Activated CD4-positive, alpha-beta T cell treated with anti-CD3 and anti-CD28 coated beads, Interleukin-2, amount 10 ng/mL, durations not matched to agents 7 days and 5 days (primary cell): ENCODE measurements at regions not wholly inside any gene's neighbourhood (a gene's known extent, or its start where the extent isn't known, plus 50 kb on each side); places are given as distances from the start of the nearest gene placed in this dataset.

Source experiments
- CTCF ChIA-PET: fragments of 350-600 bp; sonication (Branson Sonifier 250); formaldehyde crosslinking; loops from one replicate; lab custom pipeline; 2021; ENCODE audit warnings: antibody characterized with exemption; lab: Charles Lee
- POLR2A ChIA-PET: fragments of 350-600 bp; sonication (Branson Sonifier 250); formaldehyde crosslinking; loops from one replicate; lab custom pipeline; 2021; ENCODE audit warnings: antibody characterized with exemption; lab: Charles Lee
- DNase-seq: peaks from one replicate; pipeline ENCODE4 v3.0.0-alpha.2; 2020
- H3K27ac Mint-ChIP-seq: one replicate; pipeline ENCODE4 v1.8.0; 2021; ENCODE audit warnings: mild to moderate bottlenecking, moderate library complexity, mixed read lengths
- H3K27me3 Mint-ChIP-seq: one replicate; pipeline ENCODE4 v1.8.0; 2021; ENCODE audit warnings: mixed read lengths
- H3K36me3 Mint-ChIP-seq: one replicate; pipeline ENCODE4 v1.8.0; 2021; ENCODE audit warnings: low read depth, mixed read lengths
- H3K4me1 Mint-ChIP-seq: one replicate; pipeline ENCODE4 v1.8.0; 2021; ENCODE audit warnings: mixed read lengths
- H3K4me3 Mint-ChIP-seq: one replicate; pipeline ENCODE4 v1.8.0; 2021; ENCODE audit warnings: mild to moderate bottlenecking, moderate library complexity, mixed read lengths
- H3K9me3 Mint-ChIP-seq: one replicate; pipeline ENCODE4 v1.8.0; 2021; ENCODE audit warnings: mixed read lengths

DNA sequence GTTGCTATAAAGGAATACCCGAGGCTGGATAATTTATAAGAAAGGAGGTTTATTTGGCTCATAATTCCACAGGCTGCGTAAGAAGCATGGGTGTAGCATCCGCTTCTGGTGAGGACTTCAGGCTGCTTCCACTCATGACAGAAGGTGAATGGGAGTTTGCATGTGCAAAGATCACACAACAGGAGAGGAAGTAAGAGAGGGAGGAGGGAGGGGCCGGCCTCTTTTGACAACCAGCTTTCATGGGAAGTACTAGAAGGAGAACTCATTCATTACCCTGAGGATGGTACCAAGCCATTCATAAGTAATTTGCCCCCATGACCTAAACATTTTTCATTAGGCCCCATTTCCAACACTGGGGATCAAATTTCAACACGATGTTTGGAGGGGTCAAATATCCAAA is 386.8 kb upstream of the NETO1 start:
- no peak overlapping the region for H3K4me3 Mint-ChIP-seq
- H3K36me3 Mint-ChIP-seq, result no peaks in the 10 kb centered on the region
- no peaks in the 10 kb centered on the region for H3K9me3 Mint-ChIP-seq
- no peak for DNase-seq
- no peaks in the 10 kb centered on the region for H3K4me1 Mint-ChIP-seq
- H3K27ac Mint-ChIP-seq, result no peak overlapping the region
- POLR2A ChIA-PET, result no interaction called here
- CTCF ChIA-PET, result no interaction called here
- H3K27me3 Mint-ChIP-seq, result no peaks in the 10 kb centered on the region

DNA sequence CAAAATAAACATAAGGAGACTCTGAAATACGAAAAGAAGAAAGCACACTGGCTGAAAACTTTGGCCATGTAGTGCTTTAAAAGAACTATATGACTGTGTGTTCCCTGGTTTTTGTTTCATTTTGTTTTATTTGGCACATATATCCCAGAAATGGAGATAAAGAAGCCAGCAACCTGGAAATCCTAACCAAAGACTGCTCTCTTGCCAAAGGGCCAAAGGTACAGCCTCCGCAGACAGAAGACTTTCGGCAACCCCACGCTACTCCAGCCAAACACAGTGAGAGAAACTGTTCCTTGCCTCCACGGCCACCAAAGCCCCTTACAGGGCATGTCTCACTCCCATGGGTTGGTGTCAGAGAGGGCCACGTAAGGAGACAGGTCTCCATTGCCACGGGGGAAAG is 381.2 kb upstream of the NETO1 start:
- no peaks in the 10 kb centered on the region for H3K9me3 Mint-ChIP-seq
- no peaks in the 10 kb centered on the region for H3K4me1 Mint-ChIP-seq
- H3K36me3 Mint-ChIP-seq, result no peaks in the 10 kb centered on the region
- no peaks in the 10 kb centered on the region for H3K27me3 Mint-ChIP-seq
- ChIA-PET CTCF (no interaction called here), POLR2A (no interaction called here)
- H3K4me3 Mint-ChIP-seq, result no peak overlapping the region
- no peak for DNase-seq
- H3K27ac Mint-ChIP-seq, result no peak overlapping the region

DNA sequence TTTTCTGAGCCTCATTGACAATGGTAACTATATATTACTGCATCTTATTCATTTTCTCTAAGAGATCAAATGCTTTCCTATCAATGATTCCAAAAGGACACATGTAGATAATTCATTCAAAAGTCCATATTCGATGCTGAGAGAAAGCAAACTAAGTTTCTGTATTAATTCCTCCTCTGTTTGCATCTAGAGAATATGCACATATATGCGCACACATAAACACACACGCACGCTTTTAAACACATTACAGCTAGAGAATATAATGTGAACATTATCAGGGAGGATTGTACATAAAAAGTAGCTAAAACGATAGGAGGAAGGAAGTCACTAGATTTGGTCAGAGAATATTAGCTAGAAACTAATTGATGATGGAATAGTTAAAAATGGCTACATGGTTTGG is 379.0 kb upstream of the NETO1 start:
- DNase-seq, result no peak
- H3K4me3 Mint-ChIP-seq, result no peak overlapping the region
- ChIA-PET CTCF (no interaction called here), POLR2A (no interaction called here)
- H3K27ac Mint-ChIP-seq, result no peak overlapping the region
- no peaks in the 10 kb centered on the region for H3K9me3 Mint-ChIP-seq
- no peaks in the 10 kb centered on the region for H3K4me1 Mint-ChIP-seq
- no peaks in the 10 kb centered on the region for H3K36me3 Mint-ChIP-seq
- H3K27me3 Mint-ChIP-seq, result no peaks in the 10 kb centered on the region

DNA sequence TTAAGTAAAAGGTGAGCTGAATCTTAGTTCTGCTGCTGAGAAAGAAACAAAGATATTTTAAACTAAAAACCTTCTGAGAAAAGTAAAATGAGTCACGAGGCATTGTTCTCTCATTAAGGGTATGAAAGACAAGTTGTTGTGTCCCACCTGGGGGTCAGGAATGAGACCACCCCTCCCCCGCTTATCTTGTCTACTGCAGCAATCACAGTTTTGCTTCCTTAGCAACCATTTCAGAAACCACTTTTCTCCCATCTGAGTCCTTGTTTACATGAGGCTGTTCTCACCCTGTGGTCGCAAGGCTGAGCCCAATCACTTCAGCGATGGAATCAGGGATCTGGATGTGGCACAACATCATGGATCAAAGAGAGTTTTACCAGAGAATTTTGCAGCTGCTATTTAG is 377.6 kb upstream of the NETO1 start:
- Mint-ChIP-seq H3K9me3 (peaks cover 2% of the 10 kb centered on the region), H3K4me1 (no peaks in the 10 kb centered on the region), H3K4me3 (no peak overlapping the region), H3K36me3 (no peaks in the 10 kb centered on the region), H3K27me3 (no peaks in the 10 kb centered on the region), H3K27ac (no peak overlapping the region)
- ChIA-PET POLR2A (no interaction called here), CTCF (no interaction called here)
- DNase-seq, result no peak

DNA sequence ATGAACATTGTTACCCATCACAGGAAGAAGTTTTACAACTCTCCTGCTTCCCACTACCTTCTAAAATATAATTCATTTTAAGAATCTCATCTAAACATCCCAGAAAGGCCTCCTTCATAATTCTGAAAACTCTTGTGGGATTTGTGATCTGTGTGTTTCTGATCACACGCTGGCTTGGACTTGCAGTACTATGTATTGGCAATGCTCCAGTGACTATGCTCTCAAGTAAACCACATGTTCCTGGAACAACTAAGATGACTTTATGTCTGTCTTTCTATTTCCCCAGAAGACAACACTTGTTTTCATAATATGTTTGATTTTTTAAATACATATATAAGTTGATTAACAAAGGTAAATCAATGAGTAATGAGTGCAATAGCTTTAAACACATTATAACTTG is 376.6 kb upstream of the NETO1 start:
- Mint-ChIP-seq H3K4me3 (no peak overlapping the region), H3K36me3 (no peaks in the 10 kb centered on the region)

DNA sequence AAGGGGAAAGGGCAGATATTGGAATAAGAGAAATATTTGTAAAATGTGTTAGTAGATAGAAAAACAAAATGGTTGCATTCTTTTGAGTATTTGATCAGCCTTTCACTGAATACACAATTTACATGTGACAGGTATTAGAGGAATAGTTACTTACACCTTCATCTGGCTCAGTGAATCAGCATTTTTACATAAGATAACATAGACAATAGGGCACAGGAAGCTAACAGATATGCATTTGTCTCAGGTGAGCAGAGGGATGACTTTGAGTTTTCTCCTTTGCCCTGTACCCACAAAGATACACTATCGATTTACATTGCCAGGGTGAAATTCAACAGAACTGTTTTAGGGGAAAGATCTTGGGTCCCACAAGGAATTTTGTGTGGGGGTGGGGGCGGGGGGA is 373.1 kb upstream of the NETO1 start:
- POLR2A ChIA-PET, result no interaction called here
- H3K4me3 Mint-ChIP-seq, result no peak overlapping the region
- H3K4me1 Mint-ChIP-seq, result no peaks in the 10 kb centered on the region
- no peak overlapping the region for H3K27ac Mint-ChIP-seq
- DNase-seq, result no peak
- no peaks in the 10 kb centered on the region for H3K36me3 Mint-ChIP-seq
- peaks cover 4% of the 10 kb centered on the region for H3K9me3 Mint-ChIP-seq
- CTCF ChIA-PET, result no interaction called here
- H3K27me3 Mint-ChIP-seq, result no peaks in the 10 kb centered on the region

More for the DNA sequence above, 376.6 kb upstream of the NETO1 start:
- Mint-ChIP-seq H3K27me3 (no peaks in the 10 kb centered on the region), H3K4me1 (no peaks in the 10 kb centered on the region), H3K27ac (no peak overlapping the region), H3K9me3 (peaks cover 2% of the 10 kb centered on the region)
- POLR2A ChIA-PET, result no interaction called here
- CTCF ChIA-PET, result no interaction called here
- no peak for DNase-seq

DNA sequence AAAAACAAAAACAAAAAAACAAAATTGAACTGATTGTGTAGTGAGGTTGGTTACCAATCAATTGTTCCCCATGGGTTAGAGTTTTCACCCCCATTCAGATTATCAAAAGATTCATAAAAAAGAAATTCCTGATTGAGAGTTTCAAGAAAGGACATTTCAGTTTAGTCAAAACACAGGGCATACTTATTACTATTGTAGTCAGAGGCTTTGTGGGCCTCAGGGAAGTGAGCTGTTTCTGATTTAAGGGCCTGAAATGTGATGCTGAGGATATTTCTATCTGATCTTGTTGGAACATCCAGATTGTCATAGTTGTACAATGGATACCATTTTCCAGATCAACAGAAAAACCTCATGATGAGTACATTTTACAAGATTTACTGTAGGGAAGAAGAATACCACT is 368.1 kb upstream of the NETO1 start:
- Mint-ChIP-seq H3K27ac (no peak overlapping the region), H3K9me3 (peaks cover 2% of the 10 kb centered on the region), H3K27me3 (no peaks in the 10 kb centered on the region), H3K4me3 (no peak overlapping the region), H3K4me1 (no peaks in the 10 kb centered on the region), H3K36me3 (no peaks in the 10 kb centered on the region)
- CTCF ChIA-PET, result no interaction called here
- POLR2A ChIA-PET, result no interaction called here
- DNase-seq, result no peak

DNA sequence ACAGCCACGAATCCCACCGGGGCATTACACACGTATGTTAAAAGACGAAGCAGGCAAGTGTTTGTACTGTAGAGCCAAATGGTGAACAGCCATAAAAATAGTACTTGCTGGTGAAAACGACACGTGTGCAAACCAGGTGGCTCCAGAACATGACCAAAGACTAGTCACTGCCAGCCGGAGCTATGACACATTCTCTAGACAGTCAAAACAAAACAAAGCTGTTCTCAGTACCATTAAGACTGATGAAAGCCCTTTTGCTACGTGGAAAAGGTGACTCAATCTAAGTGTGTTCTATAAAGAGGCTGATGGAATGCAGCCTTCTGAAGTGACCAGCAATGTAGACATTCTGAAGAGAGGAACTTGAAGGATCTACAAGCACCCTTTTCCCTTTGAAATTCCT is 367.7 kb upstream of the NETO1 start:
- Mint-ChIP-seq H3K4me3 (no peak overlapping the region), H3K27ac (no peak overlapping the region), H3K4me1 (no peaks in the 10 kb centered on the region), H3K27me3 (no peaks in the 10 kb centered on the region), H3K36me3 (no peaks in the 10 kb centered on the region), H3K9me3 (peaks cover 2% of the 10 kb centered on the region)
- no peak for DNase-seq
- CTCF ChIA-PET, result no interaction called here
- POLR2A ChIA-PET, result no interaction called here

DNA sequence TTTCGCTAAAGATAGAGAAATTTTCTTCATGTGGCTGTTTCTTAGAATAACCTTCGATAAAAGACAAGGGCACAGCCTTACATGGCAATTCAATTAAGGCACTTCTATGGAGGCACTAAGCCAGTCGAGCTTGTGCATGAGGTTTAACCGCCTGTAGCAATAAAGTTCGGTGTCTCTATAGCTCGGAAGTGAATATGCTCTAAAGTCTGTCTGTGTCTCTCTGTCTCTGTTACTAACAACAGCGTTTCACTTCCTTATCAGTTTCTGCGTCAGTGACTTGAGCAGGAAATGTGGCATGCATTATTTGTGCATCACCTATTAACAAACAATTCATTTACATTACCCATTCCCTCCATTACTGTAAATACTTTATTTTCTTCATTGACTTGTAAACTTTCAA is 365.1 kb upstream of the NETO1 start:
- POLR2A ChIA-PET, result no interaction called here
- no peaks in the 10 kb centered on the region for H3K36me3 Mint-ChIP-seq
- H3K4me1 Mint-ChIP-seq, result no peaks in the 10 kb centered on the region
- no peak for DNase-seq
- H3K4me3 Mint-ChIP-seq, result no peak overlapping the region
- peaks cover 4% of the 10 kb centered on the region for H3K9me3 Mint-ChIP-seq
- no peaks in the 10 kb centered on the region for H3K27me3 Mint-ChIP-seq
- no peak overlapping the region for H3K27ac Mint-ChIP-seq
- CTCF ChIA-PET, result interaction anchor here (1.2 kb wide), 1 partner anchor 38 kb away, joined by 4 read pairs; no protein-coding TSS in a partner anchor

DNA sequence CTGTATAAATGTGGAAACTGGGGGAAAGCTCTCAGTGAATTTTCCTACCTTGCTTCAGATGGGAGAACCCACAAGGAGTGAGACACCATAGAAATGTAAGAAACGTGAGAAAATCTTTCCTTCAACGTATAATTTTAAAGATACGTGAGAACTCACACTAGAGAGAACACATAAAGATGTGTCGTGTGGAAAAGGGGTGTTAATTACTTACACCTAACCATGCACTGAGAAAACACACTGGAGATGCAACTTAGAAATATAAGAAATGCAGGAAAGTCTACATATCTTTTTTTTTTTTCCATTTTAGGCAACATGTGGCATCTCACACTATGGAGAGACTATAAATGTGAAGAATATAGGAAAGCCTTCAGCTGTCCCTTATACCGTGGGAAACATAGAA is 352.9 kb upstream of the NETO1 start:
- H3K27ac Mint-ChIP-seq, result no peak overlapping the region
- no peak overlapping the region for H3K4me3 Mint-ChIP-seq
- H3K27me3 Mint-ChIP-seq, result no peaks in the 10 kb centered on the region
- CTCF ChIA-PET, result no interaction called here
- H3K9me3 Mint-ChIP-seq, result peaks cover 21% of the 10 kb centered on the region
- H3K4me1 Mint-ChIP-seq, result no peaks in the 10 kb centered on the region
- POLR2A ChIA-PET, result no interaction called here
- no peaks in the 10 kb centered on the region for H3K36me3 Mint-ChIP-seq
- no peak for DNase-seq

DNA sequence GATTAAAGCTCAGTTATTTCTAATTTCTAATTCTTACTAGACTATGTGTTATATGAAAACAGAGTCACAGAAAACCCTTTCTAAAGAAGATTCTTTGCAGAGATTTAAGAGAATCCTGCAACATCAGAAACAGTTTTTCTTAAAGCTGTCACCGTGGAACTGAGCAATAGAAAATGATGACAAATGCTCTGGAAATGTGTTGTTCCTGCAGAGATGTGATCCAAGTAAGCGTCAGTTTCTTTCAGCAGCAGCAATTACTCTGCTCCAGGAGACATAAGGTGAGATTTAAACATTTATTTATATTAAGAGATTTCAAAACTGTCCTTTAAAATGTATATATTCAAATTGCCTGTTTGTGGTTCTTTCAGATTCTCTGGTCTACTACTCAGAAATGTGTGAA is 350.5 kb upstream of the NETO1 start:
- Mint-ChIP-seq H3K4me1 (no peaks in the 10 kb centered on the region), H3K9me3 (peaks cover 20% of the 10 kb centered on the region), H3K27me3 (no peaks in the 10 kb centered on the region), H3K27ac (no peak overlapping the region), H3K4me3 (no peak overlapping the region), H3K36me3 (no peaks in the 10 kb centered on the region)
- CTCF ChIA-PET, result no interaction called here
- DNase-seq, result no peak
- POLR2A ChIA-PET, result no interaction called here

DNA sequence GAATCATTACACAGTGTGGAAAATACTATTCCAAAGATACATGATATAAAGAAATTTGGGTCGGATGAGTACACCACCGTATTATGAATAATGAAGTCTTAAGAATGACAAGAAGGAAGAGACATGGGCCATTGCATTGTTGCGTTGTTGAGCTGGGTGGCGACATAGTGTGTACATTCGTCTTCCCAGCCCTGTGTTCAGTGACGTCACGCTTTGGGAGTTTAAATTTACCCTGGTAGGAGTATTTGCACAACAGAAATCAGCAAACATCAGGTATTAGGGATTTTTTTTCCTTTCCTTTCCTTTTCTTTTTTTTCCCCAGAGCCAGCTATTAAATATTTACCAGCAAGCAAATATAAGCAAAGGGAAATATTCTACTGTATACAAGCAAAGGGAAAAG is 347.2 kb upstream of the NETO1 start:
- ChIA-PET CTCF (no interaction called here), POLR2A (no interaction called here)
- no peak overlapping the region for H3K27ac Mint-ChIP-seq
- no peak overlapping the region for H3K4me3 Mint-ChIP-seq
- no peaks in the 10 kb centered on the region for H3K27me3 Mint-ChIP-seq
- H3K36me3 Mint-ChIP-seq, result no peaks in the 10 kb centered on the region
- no peak for DNase-seq
- H3K4me1 Mint-ChIP-seq, result no peaks in the 10 kb centered on the region
- peaks cover 1% of the 10 kb centered on the region for H3K9me3 Mint-ChIP-seq

DNA sequence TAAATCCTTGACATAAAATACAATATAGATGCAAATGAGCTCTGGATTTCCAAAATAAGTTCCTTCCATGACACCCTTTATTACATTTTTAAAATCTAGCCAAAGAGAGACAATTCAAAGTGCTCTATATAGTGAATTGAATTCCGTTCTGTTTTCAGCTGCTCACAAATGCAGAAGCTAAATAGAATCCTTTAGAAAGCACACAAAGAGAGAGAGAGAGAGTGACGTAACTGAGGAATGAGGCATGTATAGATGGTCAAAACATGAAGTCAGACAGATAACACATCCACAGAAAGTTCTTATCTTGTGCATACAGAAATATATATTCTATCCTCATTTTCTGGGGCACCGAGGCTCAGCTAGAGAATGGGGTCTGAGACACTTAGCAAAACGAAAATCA is 344.7 kb upstream of the NETO1 start:
- Mint-ChIP-seq H3K4me3 (no peak overlapping the region), H3K27ac (no peak overlapping the region), H3K4me1 (no peaks in the 10 kb centered on the region), H3K27me3 (no peaks in the 10 kb centered on the region), H3K9me3 (no peaks in the 10 kb centered on the region), H3K36me3 (no peaks in the 10 kb centered on the region)
- POLR2A ChIA-PET, result no interaction called here
- no peak for DNase-seq
- CTCF ChIA-PET, result no interaction called here

DNA sequence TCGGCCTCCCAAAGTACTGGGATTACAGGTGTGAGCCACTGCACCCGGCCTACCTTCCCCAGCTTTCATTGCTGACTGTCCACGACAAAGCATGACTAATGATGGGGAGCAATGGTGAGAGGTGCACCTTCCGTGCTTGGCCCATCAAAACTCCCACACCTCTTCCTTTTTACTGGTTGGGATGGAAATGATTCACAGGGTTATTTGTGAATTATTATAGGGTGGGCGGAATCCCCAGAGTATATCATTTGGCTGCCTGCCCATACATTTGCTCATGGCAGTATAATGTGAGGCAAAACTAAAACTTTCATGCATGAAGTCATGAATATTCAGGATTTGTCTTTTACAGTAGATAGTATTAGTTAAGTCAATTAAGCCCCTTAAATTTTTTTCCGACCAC is 334.2 kb upstream of the NETO1 start:
- no peak for DNase-seq
- ChIA-PET POLR2A (no interaction called here), CTCF (no interaction called here)
- Mint-ChIP-seq H3K27ac (no peak overlapping the region), H3K4me1 (no peaks in the 10 kb centered on the region), H3K36me3 (no peaks in the 10 kb centered on the region), H3K4me3 (no peak overlapping the region), H3K9me3 (no peaks in the 10 kb centered on the region), H3K27me3 (no peaks in the 10 kb centered on the region)

DNA sequence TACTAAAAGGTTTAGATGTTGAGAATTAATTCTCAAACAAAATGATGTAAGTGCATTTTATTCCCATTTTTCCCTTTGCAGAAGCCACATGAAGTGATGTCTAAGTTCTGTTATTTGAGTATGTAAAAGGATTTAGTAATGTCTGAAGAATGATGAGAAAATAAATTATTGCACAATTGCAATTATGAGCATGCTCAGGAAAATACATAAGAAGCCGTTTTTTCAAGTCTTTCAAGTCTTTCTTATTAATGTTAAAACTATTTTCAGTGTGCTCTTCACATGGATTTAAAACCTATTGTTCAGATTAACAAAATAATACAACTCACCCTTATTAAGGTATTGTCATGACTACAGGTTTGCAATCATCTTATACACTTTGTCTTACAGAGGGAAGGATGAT is 331.4 kb upstream of the NETO1 start:
- CTCF ChIA-PET, result no interaction called here
- Mint-ChIP-seq H3K27ac (no peak overlapping the region), H3K9me3 (no peaks in the 10 kb centered on the region), H3K4me1 (no peaks in the 10 kb centered on the region), H3K27me3 (no peaks in the 10 kb centered on the region), H3K36me3 (no peaks in the 10 kb centered on the region), H3K4me3 (no peak overlapping the region)
- POLR2A ChIA-PET, result no interaction called here
- DNase-seq, result no peak
